ENCODE measurements at regions not wholly inside any gene's neighbourhood (a gene's known extent, or its start where the extent isn't known, plus 50 kb on each side); places are given as distances from the start of the nearest gene placed in this dataset.
"Not testable (repeated sequence)": the region's sequence is repeated elsewhere in the genome, so short reads cannot be mapped to it uniquely, and the experiment has no call there.

GRCh38 chr21:6557415-6557814, 3964.0 kb upstream of the TPTE start:
- DNase-seq (ENCODE audit: low spot score) = not testable (repeated sequence)

GRCh38 chr21:6561168-6561567, 3960.2 kb upstream of the TPTE start:
- DNase-seq (ENCODE audit: low spot score) = not testable (repeated sequence)

- not testable (repeated sequence) for DNase-seq (ENCODE audit: low spot score)
These were observed 3959.8 kb upstream of the TPTE start for GRCh38 chr21:6561578-6561977.

- not testable (repeated sequence) for DNase-seq (ENCODE audit: low spot score)
These were observed 3956.7 kb upstream of the TPTE start for GRCh38 chr21:6564543-6565166.

GRCh38 chr21:6565190-6566094, 3955.9 kb upstream of the TPTE start:
- peak; percentile 7 for DNase-seq (ENCODE audit: low spot score)

- not testable (repeated sequence) for DNase-seq (ENCODE audit: low spot score)
These were observed 3953.8 kb upstream of the TPTE start for GRCh38 chr21:6567542-6567941.

GRCh38 chr21:6569152-6569551, 3952.2 kb upstream of the TPTE start:
- not testable (repeated sequence) for DNase-seq (ENCODE audit: low spot score)

- not testable (repeated sequence) for DNase-seq (ENCODE audit: low spot score)
These were observed 3951.6 kb upstream of the TPTE start for GRCh38 chr21:6569587-6570392.

- DNase-seq (ENCODE audit: low spot score) = not testable (repeated sequence)
These were observed 3950.5 kb upstream of the TPTE start for GRCh38 chr21:6570700-6571368.

- not testable (repeated sequence) for DNase-seq (ENCODE audit: low spot score)
These were observed 3947.8 kb upstream of the TPTE start for GRCh38 chr21:6573576-6573975.

GRCh38 chr21:6579801-6580200, 3941.6 kb upstream of the TPTE start:
- not testable (repeated sequence) for DNase-seq (ENCODE audit: low spot score)
